Ishikawa (cell line): ENCODE measurements at regions not wholly inside any gene's neighbourhood (a gene's known extent, or its start where the extent isn't known, plus 50 kb on each side); places are given as distances from the start of the nearest gene placed in this dataset.

Experiments used
- MAX ChIP-seq: IDR thresholded peaks from 2 replicates; pipeline ENCODE4 v1.6.1; 2012
- REST ChIP-seq: IDR thresholded peaks from 2 replicates; pipeline ENCODE4 v1.6.1; 2012; ENCODE audit warnings: low read depth, mild to moderate bottlenecking

GRCh38 chr1:221509575-221510355, 232.1 kb downstream of the DUSP10 start:
- TF ChIP-seq MAX = no peak
- no peak for TF ChIP-seq REST
